Activated CD8-positive, alpha-beta memory T cell treated with anti-CD3 and anti-CD28 coated beads, Interleukin-2, amount 50 U/mL, for 24 hours (primary cell): ENCODE measurements at regions not wholly inside any gene's neighbourhood (a gene's known extent, or its start where the extent isn't known, plus 50 kb on each side); places are given as distances from the start of the nearest gene placed in this dataset.

ENCODE experiments used
- DNase-seq: peaks from one replicate; pipeline ENCODE4 v3.0.0-alpha.2; 2020; ENCODE audit errors: extremely low read depth

- no peak for DNase-seq
These were observed 59.4 kb upstream of the ASIC2 start for GRCh38 chr17:33352526-33352925.

DNA sequence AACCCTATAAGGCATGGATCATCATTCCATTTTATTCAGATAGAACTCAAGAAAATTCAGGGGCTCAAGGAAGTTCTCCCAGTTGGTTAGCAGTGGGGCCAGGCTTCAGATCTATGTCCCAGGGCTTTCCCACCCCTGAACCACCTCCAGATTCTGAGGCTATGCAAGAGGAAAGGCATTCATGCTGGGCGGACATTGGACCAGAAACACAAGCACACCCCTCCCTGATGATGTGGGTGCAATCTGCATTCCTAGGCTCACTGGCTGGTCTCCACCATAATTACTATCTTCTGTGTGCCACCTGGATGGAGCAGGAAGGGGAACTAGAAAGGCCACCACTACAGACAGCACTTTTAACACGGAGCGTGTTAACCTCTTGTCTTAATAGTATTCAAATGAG is 63.2 kb upstream of the ASIC2 start:
- DNase-seq, result no peak

DNA sequence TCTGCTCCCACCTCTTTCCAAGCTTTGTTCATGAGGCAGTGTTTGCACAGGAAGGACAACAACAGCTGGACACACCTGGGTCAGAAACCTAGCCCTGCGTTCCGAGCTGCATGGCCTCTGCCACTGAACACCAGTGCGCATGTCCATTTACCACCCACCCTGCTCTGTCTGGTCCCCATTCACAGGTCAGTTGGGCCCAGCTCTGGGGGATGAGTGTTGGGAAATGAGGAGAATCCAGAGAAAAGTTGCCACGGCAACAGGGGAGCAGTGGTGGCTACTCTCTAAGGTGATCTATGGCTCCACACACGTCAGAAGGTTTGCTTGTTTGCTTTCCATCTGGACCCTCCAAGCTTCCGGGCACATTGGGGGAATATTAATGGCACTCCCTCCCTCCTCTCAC is 70.4 kb upstream of the ASIC2 start:
- DNase-seq, result no peak

- DNase-seq, result no peak
These were observed 73.9 kb upstream of the ASIC2 start for GRCh38 chr17:33366960-33367359.

- DNase-seq, result no peak
These were observed 76.1 kb upstream of the ASIC2 start for GRCh38 chr17:33369149-33369548.

- no peak for DNase-seq
These were observed 76.8 kb upstream of the ASIC2 start for GRCh38 chr17:33369876-33370275.

GRCh38 chr17:33370401-33370800 is 77.3 kb upstream of the ASIC2 start:
- DNase-seq, result no peak

DNA sequence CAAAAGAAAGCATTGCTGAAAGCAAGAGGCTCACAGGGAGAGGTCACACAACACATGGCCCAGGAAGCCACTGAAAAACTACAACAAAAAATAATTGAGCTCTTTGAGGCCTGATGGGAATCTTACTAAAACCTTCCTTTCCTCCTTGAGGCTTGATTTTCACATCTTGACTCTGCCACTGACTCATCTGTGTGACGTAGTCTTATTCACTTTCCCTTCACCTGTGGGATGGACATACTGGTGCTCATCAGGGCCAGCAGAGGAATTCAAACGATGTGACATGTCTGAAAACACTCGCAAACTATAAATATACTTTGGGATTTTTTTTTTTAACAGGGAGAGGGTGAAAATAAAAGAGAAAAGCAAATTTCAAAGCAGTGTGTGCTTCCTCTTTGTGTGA is 78.3 kb upstream of the ASIC2 start:
- DNase-seq, result no peak

GRCh38 chr17:33373273-33373672 is 80.2 kb upstream of the ASIC2 start:
- DNase-seq, result no peak

- DNase-seq, result no peak
These were observed 82.0 kb upstream of the ASIC2 start for GRCh38 chr17:33375103-33375502.

GRCh38 chr17:33375783-33376182 is 82.7 kb upstream of the ASIC2 start:
- no peak for DNase-seq

GRCh38 chr17:33377837-33378595 is 84.9 kb upstream of the ASIC2 start:
- DNase-seq, result no peak

- DNase-seq, result no peak
These were observed 88.1 kb upstream of the ASIC2 start for GRCh38 chr17:33381201-33381600.

- no peak for DNase-seq
These were observed 90.5 kb upstream of the ASIC2 start for GRCh38 chr17:33383488-33384023.

- no peak for DNase-seq
These were observed 92.0 kb upstream of the ASIC2 start for GRCh38 chr17:33385133-33385532.

DNA sequence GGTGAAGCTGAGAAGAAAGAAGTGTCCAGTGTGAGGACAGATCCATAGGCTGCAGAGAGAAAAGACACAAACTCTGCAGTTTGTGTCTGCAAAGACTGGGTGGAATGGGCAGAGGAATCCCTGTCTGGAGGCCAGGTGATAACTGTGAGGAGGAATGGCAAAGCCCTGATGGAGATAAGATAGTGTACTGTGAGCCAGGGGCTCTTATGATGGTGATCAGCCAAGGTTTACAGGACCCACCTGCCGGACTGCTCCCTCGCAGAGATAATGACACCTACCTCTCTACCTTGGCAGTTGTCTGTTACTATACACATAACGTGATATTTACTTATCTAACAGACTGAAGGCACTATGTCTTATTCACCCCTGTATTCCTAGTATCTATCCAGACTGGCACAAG is 92.6 kb upstream of the ASIC2 start:
- no peak for DNase-seq

DNA sequence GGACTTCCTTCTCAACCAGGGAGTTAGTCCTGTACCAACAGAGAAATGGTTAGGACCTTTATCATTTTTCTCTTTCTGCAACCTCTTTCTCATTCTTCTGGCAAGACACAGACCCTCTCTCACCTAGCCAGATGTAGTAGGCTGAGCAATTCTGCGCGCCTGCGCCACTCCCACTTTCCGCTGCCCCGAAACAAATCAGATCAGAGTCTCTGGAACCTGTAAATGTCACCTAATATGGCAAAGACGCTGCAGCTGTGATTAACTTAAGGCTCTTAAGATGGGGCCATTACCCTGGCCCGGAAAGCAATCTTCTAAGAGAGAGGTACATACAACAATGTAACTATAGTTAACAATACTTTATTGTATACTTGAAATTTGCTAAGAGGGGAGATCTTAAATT is 94.3 kb upstream of the ASIC2 start:
- no peak for DNase-seq

GRCh38 chr17:33389504-33390135 is 96.5 kb upstream of the ASIC2 start:
- DNase-seq, result no peak

GRCh38 chr17:33390479-33391176 is 97.5 kb upstream of the ASIC2 start:
- no peak for DNase-seq

DNA sequence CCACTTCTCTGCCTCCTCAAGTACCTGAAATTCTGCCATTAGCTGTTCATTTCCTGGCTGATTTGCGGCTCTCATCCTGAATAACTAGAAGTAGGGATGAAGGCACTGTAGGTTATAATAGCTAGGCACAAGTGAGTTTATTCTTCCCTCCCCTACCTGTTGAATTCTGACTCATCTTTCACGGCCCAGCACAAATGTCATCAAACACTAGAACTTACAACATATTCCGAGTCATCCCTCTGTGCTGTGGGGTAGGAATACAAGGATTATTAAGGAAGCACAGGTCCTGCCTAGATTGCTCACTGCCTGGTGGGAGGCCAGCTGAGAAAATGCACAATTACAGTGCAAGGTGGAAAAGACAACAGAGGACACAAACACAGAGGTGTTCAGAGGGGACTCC is 103.7 kb upstream of the ASIC2 start:
- no peak for DNase-seq

- DNase-seq, result no peak
These were observed 105.3 kb upstream of the ASIC2 start for GRCh38 chr17:33398386-33398785.

GRCh38 chr17:33401249-33401648 is 108.2 kb upstream of the ASIC2 start:
- no peak for DNase-seq

GRCh38 chr17:33403194-33403593 is 110.1 kb upstream of the ASIC2 start:
- DNase-seq, result no peak
